ENCODE measurements at regions not wholly inside any gene's neighbourhood (a gene's known extent, or its start where the extent isn't known, plus 50 kb on each side); places are given as distances from the start of the nearest gene placed in this dataset.

GRCh38 chr13:63190219-63190618 is 1774.6 kb upstream of the PCDH20 start:
- DNase-seq (ENCODE audit: low spot score in 2 of 2): no peak
- TF ChIP-seq POLR2AphosphoS5 (IDR thresholded peaks at IDR 0.05) (no peak), CTCF (IDR thresholded peaks at IDR 0.05) (no peak), POLR2A (IDR thresholded peaks at IDR 0.05) (no peak), EP300 (IDR thresholded peaks at IDR 0.05) (no peak)
- Histone ChIP-seq H3K27me3 (no peaks in the 10 kb centered on the region), H3K4me3 (no peak overlapping the region), H3K27ac (no peak overlapping the region), H3K4me1 (no peaks in the 10 kb centered on the region), H3K9me3 (peaks cover 4% of the 10 kb centered on the region), H3K36me3 (no peaks in the 10 kb centered on the region)
- 41% methylated on average over 2 of the region's 2 CpGs for WGBS

GRCh38 chr13:63189712-63190111 is 1774.1 kb upstream of the PCDH20 start:
- Histone ChIP-seq H3K4me1 (no peaks in the 10 kb centered on the region), H3K9me3 (peaks cover 4% of the 10 kb centered on the region), H3K27me3 (no peaks in the 10 kb centered on the region), H3K27ac (no peak overlapping the region), H3K4me3 (no peak overlapping the region), H3K36me3 (no peaks in the 10 kb centered on the region)
- TF ChIP-seq EP300 (IDR thresholded peaks at IDR 0.05) (no peak), POLR2A (IDR thresholded peaks at IDR 0.05) (no peak), POLR2AphosphoS5 (IDR thresholded peaks at IDR 0.05) (no peak), CTCF (IDR thresholded peaks at IDR 0.05) (no peak)
- 77% methylated on average over 9 of the region's 9 CpGs for WGBS
- no peak for DNase-seq (ENCODE audit: low spot score in 2 of 2)

- peaks cover 4% of the 10 kb centered on the region for H3K9me3 ChIP-seq
- no peak for DNase-seq (ENCODE audit: low spot score in 2 of 2)
- H3K27me3 ChIP-seq: no peaks in the 10 kb centered on the region
- H3K36me3 ChIP-seq: no peaks in the 10 kb centered on the region
- TF ChIP-seq CTCF (IDR thresholded peaks at IDR 0.05): no peak
- no peak for TF ChIP-seq POLR2AphosphoS5 (IDR thresholded peaks at IDR 0.05)
- TF ChIP-seq POLR2A (IDR thresholded peaks at IDR 0.05): no peak
- no peak for TF ChIP-seq EP300 (IDR thresholded peaks at IDR 0.05)
- no peaks in the 10 kb centered on the region for H3K4me1 ChIP-seq
- no peak overlapping the region for H3K27ac ChIP-seq
- H3K4me3 ChIP-seq: no peak overlapping the region
- 80% methylated on average over 2 of the region's 2 CpGs for WGBS
Observed at GRCh38 chr13:63184693-63185092, 1769.0 kb upstream of the PCDH20 start.

- Histone ChIP-seq H3K4me3 (no peak overlapping the region), H3K27me3 (no peaks in the 10 kb centered on the region), H3K9me3 (no peaks in the 10 kb centered on the region), H3K4me1 (no peaks in the 10 kb centered on the region), H3K27ac (no peak overlapping the region), H3K36me3 (no peaks in the 10 kb centered on the region)
- DNase-seq (ENCODE audit: low spot score in 2 of 2): no peak
- no peak for TF ChIP-seq CTCF (IDR thresholded peaks at IDR 0.05)
- TF ChIP-seq EP300 (IDR thresholded peaks at IDR 0.05): no peak
- TF ChIP-seq POLR2A (IDR thresholded peaks at IDR 0.05): no peak
- TF ChIP-seq POLR2AphosphoS5 (IDR thresholded peaks at IDR 0.05): no peak
Observed at GRCh38 chr13:63175536-63175935, 1759.9 kb upstream of the PCDH20 start.

GRCh38 chr13:63167699-63168337 is 1752.2 kb upstream of the PCDH20 start:
- H3K27ac ChIP-seq: no peak overlapping the region
- H3K4me1 ChIP-seq: no peaks in the 10 kb centered on the region
- DNase-seq (ENCODE audit: low spot score in 2 of 2): no peak
- H3K4me3 ChIP-seq: no peak overlapping the region
- TF ChIP-seq EP300 (IDR thresholded peaks at IDR 0.05) (no peak), CTCF (IDR thresholded peaks at IDR 0.05) (no peak), POLR2A (IDR thresholded peaks at IDR 0.05) (no peak), POLR2AphosphoS5 (IDR thresholded peaks at IDR 0.05) (no peak)
- no peaks in the 10 kb centered on the region for H3K9me3 ChIP-seq
- H3K36me3 ChIP-seq: no peaks in the 10 kb centered on the region
- WGBS: 57% methylated on average over 7 of the region's 7 CpGs
- H3K27me3 ChIP-seq: no peaks in the 10 kb centered on the region

Measured in suprapubic skin (tissue), 4 donors.